Activated CD8-positive, alpha-beta memory T cell treated with anti-CD3 and anti-CD28 coated beads for 24 hours (primary cell): ENCODE measurements at regions not wholly inside any gene's neighbourhood (a gene's known extent, or its start where the extent isn't known, plus 50 kb on each side); places are given as distances from the start of the nearest gene placed in this dataset.

Source experiments
- DNase-seq: peaks from one replicate; pipeline ENCODE4 v3.0.0-alpha.2; 2020

DNA sequence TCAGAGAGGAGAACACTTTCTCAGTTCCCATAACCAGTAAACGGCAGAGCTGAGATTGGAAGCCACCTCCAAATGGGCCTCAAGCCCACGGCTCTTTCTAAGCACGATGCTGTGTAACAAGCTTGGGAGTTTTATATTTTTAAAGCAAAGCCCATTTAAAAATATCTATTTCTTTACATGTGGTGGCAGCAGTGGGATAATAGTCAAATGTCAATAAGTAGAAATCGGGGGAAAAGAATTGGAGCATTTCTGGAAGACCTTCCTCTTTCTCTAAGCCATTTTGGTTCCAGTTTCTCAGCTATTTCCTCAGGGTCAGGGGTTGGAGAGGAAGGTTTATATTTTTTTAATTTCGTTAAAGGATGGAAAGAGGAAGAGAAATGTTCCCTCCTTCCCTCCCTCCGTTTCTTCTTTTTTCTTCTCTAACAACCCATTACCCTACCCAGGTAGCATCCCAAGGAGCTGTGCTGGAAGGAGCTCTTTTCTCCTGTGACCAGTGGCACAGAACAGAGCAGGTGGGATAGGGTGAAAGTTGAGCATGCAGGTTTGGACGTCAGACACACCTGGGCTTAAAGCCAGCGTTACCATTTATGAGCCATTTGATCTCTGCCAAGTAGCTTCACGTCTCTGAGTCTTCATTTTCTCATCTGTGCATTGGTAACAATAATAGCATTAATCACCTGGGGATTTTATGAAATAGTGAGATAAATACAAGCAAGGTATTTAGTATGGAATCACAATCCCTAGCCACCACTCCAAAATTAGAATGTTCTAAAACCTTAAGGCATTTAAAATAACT is 515.7 kb downstream of the RPS24 start:
- DNase-seq, result no peak

DNA sequence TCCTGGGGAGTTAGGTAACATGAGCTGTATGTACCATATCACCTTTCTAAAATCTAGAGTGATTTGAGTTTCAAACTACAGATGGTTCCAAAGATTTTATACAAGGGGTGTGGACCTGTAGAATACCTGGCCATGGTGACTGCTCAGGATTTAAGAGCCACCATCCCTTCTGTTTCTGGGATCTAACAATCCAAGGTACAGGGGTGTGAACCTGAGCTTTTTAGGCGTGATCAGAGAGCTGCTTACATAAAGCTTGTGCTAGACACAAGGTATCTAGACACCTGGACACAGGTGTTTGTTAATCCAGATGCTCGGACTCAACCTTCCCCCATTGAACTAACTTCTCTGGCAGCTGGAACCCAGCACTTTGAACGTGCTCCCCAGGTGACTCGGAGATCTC is 516.4 kb downstream of the RPS24 start:
- no peak for DNase-seq

DNA sequence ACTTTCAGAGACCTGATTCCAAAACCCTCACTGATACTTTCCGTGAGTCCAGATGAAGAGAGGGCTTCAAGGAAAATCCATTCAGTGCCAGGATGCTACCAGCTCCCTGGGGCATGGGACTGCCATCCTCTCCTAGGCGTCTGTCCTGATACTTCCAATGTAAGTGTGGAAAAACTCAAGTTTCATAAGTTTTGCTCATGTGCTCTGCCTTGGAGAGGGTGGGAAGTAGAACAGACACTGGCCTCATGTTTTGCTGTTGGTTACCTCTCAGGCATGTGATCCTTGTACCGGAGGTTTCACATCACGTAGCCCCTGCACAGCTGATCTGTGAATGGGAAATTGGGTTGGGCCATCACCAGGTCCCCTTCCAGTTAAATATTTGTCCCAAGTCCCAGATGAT is 517.1 kb downstream of the RPS24 start:
- DNase-seq, result no peak

DNA sequence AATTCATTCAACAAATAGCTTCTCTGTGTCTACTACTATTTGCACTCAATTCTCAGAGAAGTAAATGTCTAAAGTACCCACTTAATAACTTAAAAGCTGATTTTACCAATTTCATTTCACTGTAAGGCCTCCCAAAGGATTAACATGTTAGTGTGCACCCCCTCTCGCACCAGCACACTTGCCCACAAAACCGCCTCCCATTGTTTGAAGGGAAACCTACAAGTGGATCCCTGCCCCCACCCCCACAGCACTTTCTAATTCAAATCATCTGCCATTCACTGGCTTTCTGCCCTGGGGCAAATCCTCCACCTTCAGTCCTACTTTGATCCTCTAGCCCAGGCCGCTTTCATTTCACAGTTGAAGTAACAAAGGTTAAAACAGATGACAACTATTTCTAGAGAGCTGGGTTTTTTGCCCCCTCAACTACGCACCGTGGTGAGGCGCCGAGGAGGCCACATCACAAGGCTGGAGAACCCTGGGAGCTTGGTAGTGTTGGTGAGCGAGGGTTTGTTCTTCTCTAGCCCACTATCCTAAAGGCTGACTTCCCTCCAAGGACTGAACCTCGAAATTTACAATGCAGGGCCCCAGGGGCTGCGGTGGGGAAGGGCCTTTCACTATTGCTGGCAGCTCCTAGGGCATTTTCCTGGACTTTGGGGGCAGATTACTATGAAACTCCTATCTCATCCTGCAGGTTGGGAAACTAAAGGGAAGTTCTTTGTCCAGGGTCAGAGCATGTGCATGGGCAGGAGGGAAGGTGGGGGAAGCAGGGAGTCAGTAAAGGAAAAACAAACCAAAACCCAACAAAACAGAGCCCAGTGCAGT is 517.4 kb upstream of the ZMIZ1 start:
- no peak for DNase-seq

DNA sequence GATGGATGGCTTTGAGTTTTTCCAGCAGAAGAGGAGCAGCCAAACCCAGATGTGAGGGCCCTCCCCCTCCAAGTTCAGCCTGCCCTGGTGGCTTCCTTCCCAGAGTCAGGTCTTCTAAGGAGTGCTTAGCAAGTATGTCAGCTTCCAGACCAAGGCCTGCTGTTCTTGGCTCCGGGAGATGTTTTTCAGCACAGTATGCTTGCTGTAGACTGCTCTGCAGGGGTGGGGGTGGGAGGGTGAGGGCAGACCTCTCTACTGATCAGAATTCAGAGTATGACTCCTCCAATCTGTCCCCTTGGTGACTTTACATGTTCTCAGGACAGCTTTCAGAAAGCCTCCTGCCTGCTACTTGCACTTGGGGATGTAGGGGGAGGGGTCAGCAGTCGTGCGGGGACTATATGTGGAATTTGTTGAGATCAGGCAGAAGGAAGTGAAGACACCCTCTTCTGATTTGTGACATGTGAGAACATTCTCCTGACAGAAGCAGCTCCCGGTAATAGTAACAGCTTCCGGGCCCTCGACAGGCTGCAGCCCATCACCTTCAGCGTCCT is 516.4 kb upstream of the ZMIZ1 start:
- no peak for DNase-seq

DNA sequence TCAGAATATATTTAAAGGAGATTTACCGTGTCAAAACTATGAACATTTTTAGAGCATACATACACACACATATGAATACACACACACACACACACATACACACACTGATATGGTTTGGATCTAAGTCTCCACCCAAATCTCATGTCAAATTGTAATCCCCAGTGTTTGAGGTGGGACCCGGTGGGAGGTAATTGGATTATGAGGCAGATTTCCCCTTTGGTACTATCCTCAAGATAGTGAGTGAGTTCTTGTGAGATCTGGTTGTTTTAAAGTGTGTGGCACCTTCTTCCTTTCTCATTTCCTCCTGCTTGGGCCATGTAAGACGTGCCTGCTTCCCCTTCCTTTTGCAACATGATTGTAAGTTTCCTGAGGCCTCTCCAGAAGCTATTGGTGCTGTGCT is 515.0 kb upstream of the ZMIZ1 start:
- no peak for DNase-seq

DNA sequence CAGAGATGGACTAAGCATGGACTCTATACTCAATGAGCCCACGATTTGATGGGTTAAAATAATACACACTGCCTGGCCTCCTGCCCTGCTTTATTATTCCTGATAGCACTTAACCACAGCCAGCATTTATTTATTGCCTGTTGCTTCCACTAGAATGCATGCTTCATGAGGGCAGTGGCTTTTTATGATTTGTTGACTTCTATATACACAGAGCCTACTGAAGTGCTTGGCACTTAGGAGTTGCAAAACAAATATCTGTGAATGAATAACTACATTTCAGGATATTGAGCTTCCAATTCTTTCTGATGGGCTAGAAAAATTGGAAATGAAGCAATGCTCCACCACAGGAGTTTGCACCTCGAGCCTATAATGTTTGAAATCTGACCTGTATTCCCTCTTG is 513.6 kb upstream of the ZMIZ1 start:
- DNase-seq, result no peak

DNA sequence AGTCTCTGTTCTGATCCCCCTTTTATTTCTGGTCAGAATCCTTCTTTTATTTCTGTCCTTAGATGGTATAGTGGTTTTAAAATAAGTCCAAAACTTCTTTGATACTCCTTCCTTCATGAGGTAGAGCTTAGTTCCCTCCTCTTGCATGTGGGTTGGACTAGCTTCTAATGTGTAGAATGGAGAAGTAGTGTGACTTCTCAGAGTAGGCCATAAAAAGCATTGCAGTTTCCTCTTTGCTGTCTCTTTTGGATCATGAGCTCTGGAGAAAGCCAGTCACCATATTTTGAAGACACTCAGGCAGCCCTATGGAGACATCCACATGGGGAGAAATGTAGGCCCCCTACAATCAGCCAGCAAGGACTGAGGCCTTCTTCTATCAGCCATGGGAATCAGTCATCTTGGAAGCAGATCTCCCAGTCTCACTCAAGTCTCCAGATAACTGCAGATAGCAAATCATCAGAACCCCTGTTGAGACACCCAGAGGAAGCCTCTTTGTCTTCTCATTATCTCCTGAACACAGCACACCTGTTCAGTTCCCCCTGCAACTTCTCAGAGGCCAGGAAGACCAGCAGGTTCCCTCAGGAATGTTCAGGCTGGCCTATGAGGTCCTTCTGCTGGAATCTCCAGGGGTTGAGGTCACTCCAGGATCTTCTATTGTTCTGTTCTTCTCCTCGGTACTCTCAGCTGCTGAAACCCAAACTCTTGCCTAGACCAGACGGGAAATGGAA is 511.9 kb upstream of the ZMIZ1 start:
- no peak for DNase-seq

DNA sequence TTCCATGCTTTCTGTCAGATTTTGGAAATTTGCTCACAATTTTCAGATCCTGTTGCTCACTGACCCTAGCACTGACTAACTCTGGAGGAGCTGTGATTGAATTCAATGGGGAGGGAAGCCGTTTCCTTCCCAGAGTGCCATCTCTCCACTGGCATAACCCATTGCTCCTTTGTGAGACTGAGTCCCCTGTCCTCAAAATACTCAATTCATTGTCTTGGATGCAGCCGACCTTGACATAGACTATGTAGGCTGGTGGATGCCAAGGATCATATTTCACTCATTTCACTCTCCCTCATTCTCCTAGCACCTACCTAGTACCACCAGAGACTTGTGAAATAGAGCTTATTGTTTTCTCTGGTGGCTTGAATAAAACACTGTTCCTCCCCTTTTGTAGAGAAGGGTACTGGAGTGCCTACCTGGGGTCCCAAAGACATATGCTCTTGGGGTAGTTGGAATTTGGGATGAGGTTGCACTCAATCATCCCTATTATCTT is 511.3 kb upstream of the ZMIZ1 start:
- no peak for DNase-seq

DNA sequence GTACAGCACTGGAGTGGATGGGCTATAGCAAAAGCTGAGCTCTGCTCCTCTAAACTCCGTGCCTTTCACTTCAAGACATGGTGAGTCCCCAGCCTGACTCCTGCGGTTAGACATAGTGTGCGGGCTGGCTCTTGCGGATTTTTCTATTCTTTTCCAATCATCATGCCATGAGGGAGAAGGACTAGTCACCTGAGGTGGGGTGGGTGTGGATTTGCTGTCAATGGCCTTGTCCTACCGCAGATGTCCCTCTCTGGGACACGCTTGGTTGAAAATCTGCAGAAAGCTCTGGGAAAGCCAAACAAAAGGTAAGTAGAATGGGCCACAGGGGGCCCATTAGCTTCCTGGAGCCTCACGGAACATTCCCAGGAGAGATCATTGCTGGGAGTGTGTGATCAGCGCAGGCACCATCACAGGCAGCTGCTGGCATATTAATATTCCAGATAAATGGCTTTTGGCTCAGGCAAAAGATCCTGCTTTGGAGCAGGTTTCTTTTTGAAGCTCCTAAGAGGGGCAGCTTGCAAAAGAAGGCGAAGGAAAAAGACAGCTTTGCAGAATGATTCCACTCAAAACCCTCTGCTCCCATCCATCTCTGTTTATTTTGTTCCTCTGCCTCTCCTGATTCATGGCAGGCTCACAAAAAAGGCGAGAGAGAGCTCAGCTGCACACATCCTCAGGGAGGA is 509.0 kb upstream of the ZMIZ1 start:
- DNase-seq, result no peak

DNA sequence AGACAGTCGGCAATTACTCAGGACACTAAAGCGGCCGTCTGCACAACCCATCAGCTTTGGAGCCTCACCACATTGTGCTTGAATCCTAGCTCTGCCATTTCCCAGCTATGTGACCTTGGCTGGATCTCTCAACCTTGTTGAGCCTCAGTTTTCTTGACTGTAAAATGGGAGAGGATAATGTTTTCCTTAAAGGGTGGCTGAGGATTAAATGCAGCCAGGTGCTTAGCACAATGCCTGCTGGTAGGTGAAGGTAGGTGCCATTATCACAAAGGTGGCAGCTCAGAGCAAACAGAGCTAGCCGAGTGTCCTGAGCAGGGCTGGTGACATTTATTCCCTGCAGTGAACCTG is 508.5 kb upstream of the ZMIZ1 start:
- DNase-seq, result no peak

DNA sequence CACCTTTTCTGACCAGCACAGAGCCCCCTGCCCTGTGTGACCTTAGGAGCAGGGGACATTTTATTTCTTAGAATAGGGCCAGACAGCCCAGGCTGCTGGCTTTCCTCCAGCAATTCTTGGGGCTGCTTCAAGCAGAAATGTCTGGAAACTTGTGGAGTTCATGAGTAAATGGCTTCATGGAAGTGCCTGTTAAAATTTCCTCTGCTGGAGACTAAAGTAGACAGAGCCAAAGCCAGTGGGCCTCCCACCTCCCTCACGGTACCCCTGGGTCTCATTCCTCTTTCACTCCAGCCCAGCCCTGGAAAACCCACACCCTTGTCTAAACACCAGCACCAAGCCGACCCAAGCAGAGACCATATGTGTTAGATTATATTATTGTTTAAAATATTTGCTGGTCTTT is 505.5 kb upstream of the ZMIZ1 start:
- DNase-seq, result no peak

DNA sequence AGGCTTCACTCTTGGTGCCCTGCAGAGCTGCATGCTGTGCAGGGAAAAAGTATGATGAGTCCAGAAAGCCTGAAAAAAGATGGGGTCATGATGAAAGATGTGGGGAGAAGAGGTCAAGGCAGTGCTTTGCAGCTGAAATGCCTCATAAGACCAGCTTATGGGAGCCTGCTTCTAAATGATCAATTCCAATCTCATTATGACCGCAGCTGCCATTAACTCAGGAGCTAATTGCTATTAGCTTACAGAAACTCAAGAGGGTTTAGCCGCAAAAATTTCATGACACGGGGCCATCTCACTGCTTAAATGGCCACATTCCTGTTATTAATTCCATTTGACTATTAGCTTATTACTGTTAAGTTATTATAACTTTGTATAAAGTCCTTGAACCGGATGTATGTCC is 502.9 kb upstream of the ZMIZ1 start:
- no peak for DNase-seq

DNA sequence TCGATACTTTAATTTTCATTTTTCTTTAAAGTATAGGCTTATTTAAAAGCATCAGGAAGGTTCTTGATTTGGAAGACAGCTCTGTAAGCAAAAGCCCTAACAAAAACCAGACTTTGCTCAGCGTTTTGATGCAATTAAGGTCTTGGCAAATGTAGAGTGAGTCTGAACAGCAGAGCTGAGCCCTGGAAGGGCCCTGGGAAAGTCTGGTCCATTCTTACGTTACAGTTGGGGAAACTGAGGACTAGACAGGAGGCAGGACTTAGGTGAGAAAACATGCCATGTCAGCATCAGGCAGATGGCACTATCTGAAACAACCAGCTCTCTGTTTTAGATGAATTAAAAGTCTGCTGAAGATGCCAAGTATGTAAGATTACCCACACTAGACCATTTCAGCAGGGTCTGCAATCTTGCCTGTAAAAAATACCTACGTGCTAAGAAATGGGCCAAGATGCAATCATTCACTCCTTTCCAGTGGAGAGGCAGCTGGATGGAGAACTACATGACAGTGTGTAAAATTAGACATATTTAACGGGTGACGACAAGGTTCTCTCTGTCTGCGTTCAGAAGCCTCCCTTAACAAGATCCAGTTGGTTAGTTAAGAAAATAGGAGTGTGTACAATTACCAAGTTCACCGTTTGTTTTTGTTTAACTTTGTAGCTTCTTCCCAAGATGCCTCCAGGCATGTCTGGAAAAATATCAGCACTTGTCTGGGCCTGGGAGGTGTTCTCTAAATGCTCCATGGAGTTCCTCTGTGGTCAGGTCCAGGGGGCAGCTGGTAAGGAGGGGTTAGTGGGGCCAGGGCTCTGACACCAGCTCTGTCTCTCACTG is 502.3 kb upstream of the ZMIZ1 start:
- DNase-seq, result peak; percentile 7

DNA sequence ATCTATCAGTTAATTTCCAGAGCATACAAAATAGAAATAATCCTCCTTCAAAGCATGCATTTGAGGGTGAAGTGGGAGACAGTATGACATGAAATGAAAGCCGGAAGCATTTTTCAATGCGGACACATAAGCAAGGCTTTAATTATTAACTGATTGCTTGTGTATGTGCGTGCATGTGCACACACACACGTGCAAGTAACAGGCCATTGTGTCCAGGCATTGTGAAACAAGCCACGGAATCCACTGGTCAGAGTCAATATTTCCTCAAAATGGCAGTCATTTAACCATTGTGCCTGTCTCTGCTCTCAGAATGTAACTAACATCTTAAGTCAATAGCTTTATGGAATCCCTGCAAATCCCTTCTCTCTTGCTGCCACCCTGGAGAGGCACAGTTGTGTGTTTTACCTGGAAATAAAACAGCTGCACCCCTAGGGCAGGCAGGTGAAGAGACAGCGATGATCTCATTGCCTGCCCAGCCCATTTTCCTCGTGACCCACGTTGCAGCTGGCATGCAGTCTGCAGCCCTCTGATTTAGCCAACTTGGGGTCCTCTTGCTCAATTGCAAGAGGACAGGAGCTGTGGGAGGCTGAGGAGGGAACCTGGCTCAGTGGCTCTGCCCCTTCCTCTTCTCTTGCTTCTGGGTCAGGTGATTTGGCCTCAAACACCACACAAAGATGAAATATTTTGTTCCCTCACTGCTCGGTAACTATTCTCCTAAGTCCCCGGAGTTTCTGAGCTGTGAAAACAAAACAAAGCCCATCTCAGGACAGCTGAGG is 500.9 kb upstream of the ZMIZ1 start:
- peak; percentile 19 for DNase-seq

DNA sequence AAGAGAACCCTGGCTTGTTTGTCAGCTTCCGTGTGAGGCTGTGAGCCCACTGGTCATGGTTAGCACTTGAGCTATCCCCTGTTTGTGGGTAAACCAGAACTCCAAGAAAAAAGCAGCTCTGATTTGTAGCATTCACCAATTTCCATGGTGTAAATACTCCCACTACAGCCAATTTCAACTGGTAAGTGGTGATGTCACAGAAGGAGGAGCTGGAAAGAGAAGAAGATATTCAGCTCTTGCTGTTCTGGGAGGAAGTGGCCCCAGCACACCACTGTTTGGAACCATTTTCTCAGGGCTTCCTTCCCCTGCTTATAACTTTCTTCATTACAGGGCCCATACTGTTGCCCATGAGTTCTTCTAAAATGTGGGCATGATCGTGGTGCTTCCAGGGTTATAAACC is 500.1 kb upstream of the ZMIZ1 start:
- peak; percentile 9 for DNase-seq

DNA sequence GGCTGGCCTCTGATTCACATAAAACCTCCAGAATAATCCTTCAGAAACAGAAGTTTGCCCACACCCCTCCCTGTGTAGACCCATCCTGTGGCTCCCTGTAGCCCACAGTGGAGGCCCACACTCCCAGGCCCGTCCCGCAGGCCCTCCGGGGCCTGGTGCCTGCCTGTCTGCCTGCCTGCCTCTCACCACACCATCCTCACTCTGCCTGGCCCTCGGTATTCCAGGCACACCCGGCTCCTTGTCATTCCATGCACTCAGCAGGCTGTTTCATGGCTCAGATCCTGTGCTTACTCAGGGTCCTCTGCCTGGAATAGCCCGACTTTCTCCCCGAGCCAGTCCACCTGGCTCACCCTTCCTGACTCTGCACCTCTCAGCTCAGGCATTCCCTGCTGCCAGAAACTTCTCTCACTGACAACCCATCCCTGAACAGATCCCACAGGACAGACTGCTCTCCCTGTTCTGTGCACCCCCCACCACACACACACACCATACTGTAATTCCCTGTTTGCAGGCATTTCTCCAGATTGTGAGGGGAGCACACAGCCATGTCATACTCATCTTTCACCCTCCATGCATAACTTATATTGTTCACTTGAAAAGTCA is 498.0 kb upstream of the ZMIZ1 start:
- DNase-seq, result no peak

DNA sequence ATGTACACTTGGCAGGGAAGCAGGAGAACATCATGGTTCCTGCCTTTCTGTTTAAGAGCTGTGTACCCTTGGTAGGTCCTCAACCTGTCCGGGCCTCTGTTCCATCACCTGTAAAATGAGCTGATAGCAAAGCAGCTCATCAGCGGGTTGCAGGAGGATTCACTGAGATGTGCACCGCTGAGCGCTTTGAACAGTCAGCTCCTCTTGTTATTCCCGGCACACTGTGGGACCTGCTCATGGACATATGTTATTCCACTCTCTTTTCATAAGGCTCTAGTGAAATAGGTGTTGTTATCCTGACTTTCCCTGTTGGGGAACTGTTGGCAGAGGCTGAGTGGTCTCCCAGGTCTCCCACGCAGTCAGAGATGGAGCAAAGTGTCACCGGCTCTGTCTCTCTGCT is 497.5 kb upstream of the ZMIZ1 start:
- DNase-seq, result peak; percentile 37

DNA sequence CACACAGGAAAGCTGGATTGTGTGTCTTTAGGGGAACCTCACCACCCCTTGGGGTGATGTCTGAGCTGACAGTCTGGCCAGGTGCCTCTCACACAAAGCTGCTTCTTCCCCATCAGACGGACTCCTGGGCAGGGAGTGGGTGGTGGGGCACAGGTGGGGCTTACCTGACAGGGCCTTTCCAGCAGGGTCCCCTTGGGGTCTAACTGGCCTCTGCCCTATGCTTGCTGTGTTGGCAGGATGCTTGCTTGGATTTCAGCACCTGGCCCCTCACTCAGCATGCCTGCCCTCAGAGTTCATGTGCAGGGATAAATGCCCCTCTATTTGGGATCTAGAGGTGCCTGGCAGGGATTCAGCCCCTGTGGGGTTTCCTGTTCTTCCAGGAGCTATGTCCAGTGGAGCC is 496.9 kb upstream of the ZMIZ1 start:
- peak; percentile 49 for DNase-seq

DNA sequence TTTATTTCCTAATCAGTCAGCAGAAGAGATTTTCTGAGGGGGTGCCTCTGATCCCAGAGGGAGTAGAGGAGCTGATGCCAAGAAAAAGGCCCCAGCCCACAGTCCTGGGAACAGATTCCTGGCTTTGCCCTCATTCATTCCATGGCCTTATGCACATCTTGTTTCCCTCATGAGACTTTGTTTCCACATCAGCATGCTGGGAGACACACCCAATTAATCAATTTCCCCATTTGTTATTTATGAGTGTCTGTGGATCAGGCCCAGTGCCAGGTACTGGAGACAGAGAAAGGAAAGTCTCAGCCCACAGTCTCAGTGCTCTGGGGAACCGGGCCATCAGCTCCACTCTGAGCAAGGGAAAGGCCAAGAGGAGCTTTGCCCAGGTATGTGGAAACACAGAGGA is 496.2 kb upstream of the ZMIZ1 start:
- DNase-seq, result peak; percentile 15

DNA sequence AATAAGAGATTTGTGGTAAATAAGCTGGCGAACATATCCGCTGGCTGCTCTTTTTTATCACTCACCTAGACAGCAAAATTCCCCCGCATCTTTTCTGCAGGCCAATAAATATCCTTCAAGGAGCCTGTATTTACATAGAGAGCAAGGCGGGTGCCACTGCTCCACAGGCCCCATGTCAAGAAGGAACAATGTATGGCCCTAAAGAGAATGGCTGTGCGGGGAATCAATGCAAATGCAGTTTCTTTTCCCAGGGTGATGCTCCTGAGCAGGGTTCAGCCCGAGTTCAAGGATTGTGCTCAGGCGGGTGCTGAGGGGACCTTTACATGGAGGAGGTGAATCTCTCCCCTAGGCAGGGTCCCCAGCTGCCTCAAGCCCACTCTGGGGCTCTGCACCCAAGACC is 494.2 kb upstream of the ZMIZ1 start:
- no peak for DNase-seq
